GM12892 (cell line): ENCODE measurements at regions not wholly inside any gene's neighbourhood (a gene's known extent, or its start where the extent isn't known, plus 50 kb on each side); places are given as distances from the start of the nearest gene placed in this dataset.

Source experiments
- POLR2A ChIP-seq: IDR thresholded peaks from 2 replicates; pipeline ENCODE4 v1.6.1; 2011; ENCODE audit warnings: low read depth, low read length, control low read depth
- POLR2AphosphoS5 ChIP-seq: IDR thresholded peaks from 2 replicates; pipeline ENCODE4 v1.6.1; 2011; ENCODE audit warnings: low read depth, low read length, control low read depth

DNA sequence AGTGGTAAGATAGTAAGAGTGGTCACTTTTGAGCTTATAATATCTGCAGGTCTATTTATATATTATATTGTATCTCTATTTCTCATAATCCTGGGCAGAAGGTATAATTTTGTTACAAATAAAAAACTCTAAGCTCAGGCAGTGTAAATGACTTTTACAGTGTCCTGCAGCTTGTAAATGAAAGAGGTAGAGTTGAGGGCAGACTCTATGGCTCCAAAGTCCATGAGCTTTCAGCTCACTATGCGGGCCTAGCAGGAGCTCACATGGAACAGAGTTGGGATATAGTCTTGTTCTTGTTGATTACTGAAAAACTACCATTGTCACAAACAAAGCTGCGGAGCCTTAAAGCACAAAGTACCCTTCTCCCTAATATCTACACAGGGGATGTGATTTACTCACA is 361.4 kb downstream of the LNPK start:
- no peak for TF ChIP-seq POLR2A
- TF ChIP-seq POLR2AphosphoS5 = no peak
